B cell (primary cell): ENCODE measurements at regions not wholly inside any gene's neighbourhood (a gene's known extent, or its start where the extent isn't known, plus 50 kb on each side); places are given as distances from the start of the nearest gene placed in this dataset.

ENCODE experiments used
- CTCF ChIP-seq: fragments of 200-600 bp; IDR thresholded peaks from one replicate; pipeline ENCODE4 v1.8.0; 2022; ENCODE audit warnings: antibody characterized with exemption, mild to moderate bottlenecking
- EZH2 ChIP-seq: IDR thresholded peaks from 2 replicates; pipeline ENCODE4 v1.6.1; 2012; ENCODE audit warnings: borderline replicate concordance, low read depth, mild to moderate bottlenecking, moderate library complexity, low read length; ENCODE audit not compliant: insufficient read depth, poor library complexity, severe bottlenecking

- TF ChIP-seq CTCF = no peak
- no peak for TF ChIP-seq EZH2
Measured at GRCh38 chr22:44638971-44639760, 62.8 kb upstream of the PRR5 start.
